HG03159 (cell line): ENCODE measurements at regions not wholly inside any gene's neighbourhood (a gene's known extent, or its start where the extent isn't known, plus 50 kb on each side); places are given as distances from the start of the nearest gene placed in this dataset.

ENCODE experiments used
- ATAC-seq: cut with Tn5 transposase; IDR thresholded peaks from one replicate; pipeline ENCODE4 v1.9.1; 2021; ENCODE audit warnings: mild to moderate bottlenecking, moderate library complexity; ENCODE audit not compliant: unreplicated experiment

DNA sequence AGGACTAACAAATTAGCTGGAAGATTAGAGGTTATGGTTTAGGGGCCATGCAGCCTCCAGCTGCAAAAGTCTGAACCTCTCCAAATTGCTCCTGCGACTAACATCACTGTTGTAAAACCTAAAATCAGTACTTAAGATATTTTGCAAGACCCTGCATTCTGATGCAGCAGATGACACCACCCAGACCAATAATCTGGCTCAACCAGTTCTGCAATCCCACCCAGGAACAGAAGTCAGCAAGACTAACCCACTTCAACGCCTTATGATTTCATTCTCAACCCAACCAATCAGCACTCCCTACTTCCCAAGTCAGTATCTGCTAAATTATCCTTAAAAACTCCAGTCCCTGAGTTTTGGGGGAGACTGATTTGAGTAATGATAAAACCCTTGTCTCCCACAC, 250.8 kb upstream of the MBL2 start:
- ATAC-seq: no peak

- ATAC-seq: no peak
Observed at GRCh38 chr10:53022611-53023088, 250.1 kb upstream of the MBL2 start.

DNA sequence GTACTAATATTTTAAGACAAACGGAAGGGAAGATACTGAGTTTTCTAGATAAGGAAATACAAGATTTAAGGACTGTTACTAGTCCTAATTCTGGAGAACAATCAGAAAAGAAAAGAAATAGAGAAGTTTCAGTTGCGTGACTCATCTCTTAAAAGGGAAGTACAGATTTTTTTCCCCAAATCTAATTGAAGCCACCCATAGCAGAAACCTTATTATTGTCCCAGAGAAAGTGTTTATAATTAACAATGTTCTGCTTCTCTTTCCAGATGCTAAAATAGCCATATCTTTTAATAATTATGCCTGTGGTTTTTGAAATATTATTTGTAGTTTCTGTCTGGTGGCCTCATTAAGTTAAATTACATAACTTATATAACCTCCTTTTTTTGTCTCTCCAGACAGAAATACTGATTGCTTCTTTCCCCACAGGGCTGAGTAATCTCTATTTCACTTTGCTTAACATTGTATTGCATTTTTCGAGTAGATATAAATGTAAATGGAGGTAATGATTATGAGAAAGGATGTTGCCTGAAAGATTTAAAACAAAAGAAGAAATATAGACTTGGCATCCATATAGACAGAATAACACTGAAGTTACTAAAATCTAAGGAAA, 240.7 kb upstream of the MBL2 start:
- peak; percentile 53 for ATAC-seq

GRCh38 chr10:53009961-53010907, 237.7 kb upstream of the MBL2 start:
- ATAC-seq: no peak

DNA sequence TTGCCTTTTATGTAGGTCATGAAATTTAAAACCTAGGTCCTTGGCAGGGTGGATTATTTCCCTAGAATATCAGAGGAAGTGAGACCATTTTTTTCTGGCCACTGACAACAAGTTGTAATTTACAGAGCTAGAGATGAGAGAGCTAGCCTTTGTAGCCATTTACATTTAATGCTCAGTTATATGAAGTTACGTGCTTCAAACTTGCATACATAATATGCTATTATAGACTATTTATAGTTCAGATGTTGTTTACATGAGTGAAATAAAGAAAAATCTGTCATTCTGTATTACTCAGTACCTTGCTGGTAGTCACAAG, 234.9 kb upstream of the MBL2 start:
- ATAC-seq: no peak

DNA sequence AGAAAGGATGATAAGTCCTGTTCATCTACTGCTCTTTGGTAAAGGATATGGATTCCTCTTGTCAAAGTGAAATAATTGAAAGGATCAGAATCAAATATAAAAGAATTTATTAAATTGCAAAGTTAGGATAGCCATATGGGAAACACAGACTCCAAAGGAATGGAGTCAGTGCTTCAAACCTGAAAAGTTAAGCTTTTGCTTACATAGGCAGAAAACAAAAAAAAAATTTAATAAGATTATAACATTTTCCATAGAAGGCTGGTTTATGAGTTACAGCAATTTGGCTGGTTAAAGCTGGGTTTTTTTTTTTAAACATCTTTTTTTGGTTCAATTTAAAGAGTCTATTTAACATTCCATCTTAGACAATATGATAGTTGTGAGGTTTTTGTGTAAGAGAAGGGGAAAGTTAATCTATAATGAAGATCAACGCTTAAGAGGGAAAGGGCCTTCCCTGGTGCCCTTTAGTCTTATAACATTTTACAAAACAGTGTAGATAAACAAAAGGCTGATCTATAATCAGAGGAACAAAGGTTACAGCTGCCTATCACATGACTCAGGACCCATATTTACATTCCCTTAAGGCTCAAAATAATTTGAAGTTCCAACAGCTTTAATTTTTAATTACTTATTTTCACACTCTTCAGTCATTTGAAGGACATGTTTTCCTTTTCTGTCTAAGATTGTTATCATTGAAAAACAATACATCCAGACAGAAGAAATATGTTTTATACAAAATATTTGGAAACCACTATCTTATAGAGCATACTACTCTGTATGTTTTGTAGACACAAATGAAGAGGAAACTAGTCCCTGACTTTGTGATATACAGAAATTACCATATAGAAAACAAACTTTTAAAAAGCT, 234.3 kb upstream of the MBL2 start:
- ATAC-seq: no peak

GRCh38 chr10:53005612-53006345, 233.2 kb upstream of the MBL2 start:
- ATAC-seq: no peak

- ATAC-seq: no peak
Observed at GRCh38 chr10:53003094-53003493, 230.5 kb upstream of the MBL2 start.

DNA sequence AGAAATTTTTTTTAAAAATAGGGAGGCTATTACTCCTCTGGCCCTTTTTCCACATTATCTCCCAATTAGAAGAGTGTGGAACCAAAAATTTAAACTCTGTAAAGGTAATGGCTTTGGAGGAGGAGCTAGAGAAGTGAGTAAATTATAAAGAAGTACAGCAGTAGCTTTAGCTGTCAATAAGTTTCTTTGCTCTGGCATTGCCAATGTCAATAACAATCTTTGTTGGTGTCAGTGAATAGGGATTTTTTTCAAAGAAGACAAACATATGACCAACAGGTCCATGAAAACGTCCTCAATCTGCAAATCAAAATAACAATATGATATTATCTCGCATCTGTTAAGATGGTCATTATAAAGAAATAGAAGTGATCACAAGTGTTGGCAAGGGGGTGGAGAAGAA, 227.1 kb upstream of the MBL2 start:
- ATAC-seq: no peak

- ATAC-seq: no peak
Observed at GRCh38 chr10:52999258-52999657, 226.7 kb upstream of the MBL2 start.

- no peak for ATAC-seq
Observed at GRCh38 chr10:52997007-52997406, 224.4 kb upstream of the MBL2 start.

GRCh38 chr10:52994370-52994769, 221.8 kb upstream of the MBL2 start:
- no peak for ATAC-seq

GRCh38 chr10:52993109-52993508, 220.5 kb upstream of the MBL2 start:
- ATAC-seq: no peak

DNA sequence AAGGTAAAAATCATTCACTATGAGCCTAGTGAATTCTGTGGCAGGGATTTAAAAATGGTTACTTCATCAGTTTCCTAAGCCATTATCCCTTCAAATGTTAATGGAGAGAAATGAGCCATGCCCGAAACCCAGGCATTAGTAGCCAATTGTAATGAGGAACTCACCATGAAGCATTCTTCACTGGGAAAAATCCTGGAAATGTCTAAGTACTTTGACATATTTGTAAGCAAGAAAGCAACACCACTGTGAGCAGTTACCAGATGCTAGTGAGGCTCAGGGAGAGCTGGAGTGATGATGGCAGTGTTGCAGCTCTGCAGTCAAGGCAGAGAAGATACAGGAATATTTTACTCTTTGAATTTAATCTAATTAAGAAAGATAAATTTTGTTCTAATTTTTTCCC, 220.0 kb upstream of the MBL2 start:
- ATAC-seq: no peak

- no peak for ATAC-seq
Observed at GRCh38 chr10:52988923-52989322, 216.3 kb upstream of the MBL2 start.

- ATAC-seq: no peak
Observed at GRCh38 chr10:52986125-52986524, 213.5 kb upstream of the MBL2 start.

GRCh38 chr10:52984169-52984568, 211.6 kb upstream of the MBL2 start:
- no peak for ATAC-seq

DNA sequence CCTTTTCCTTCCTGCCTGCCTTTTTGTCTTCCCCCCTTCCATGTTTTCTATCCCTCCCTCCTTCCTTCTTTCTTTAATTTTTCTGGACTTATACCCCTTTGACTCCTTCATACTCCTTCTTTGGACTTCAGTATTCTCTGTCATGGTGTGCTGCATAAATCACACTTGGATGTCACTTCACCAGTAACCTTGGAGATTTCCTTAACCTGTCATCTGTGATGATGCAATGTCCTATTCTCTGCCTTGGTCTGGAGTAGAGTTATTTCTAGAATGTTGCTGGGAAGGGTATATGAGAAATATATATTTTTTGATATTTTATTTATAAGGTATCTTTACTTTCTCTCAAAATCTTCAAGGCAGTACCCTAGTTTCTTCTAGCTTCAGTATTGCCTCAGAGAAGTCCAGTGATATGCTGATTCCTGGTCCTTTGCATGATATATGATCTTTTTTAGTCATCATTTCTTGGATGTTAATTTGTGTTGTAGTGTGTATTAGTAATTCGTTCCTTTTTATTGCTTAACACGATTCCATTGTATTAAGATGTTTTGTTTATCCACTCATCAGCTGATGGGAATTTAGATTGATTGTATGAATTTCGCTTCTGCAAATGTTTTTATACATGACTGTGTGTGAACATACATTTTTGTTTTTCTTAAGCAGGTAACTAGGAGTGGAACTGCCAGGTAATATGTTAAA, 206.9 kb upstream of the MBL2 start:
- no peak for ATAC-seq

DNA sequence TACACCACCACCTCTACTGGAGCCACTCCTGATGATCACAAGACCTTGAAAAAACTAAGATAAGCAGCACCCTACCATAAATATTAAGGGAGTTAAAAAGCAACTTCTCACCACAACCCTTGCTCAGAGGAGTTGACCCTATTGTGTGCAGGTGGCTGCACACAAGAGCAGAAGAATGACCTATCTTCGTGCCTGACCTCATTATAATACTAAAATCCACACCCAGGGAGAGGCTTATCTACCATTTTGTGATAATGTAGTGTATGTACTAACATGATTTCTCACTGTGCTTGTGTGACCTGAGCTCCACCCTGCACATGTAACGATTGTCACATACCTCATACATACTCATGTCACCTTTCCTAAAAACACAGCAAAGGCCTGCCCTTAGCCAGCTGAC, 205.0 kb upstream of the MBL2 start:
- no peak for ATAC-seq
